Cardiac muscle cell (in vitro differentiated cells and primary cell): ENCODE measurements at regions not wholly inside any gene's neighbourhood (a gene's known extent, or its start where the extent isn't known, plus 50 kb on each side); places are given as distances from the start of the nearest gene placed in this dataset.

ENCODE experiments used
- DNase-seq, 2 donors: peaks; one replicate each; pipeline versions ENCODE4 v3.0.0 to v3.0.0-alpha.2; 2010 to 2017; ENCODE audit warnings: low read depth in 1 of 2, low spot score in 1 of 2
- H3K27ac ChIP-seq: fragments of 200-600 bp; sonication (generic); 2 replicates; pipeline ENCODE4 v1.5.1; 2016
- H3K27me3 ChIP-seq: fragments of 200-600 bp; sonication (generic); 2 replicates; pipeline ENCODE4 v1.6.0; 2016; ENCODE audit warnings: control low read depth
- H3K36me3 ChIP-seq: fragments of 200-600 bp; sonication (generic); 2 replicates; pipeline ENCODE4 v1.5.1; 2016; ENCODE audit warnings: control low read depth
- H3K4me1 ChIP-seq: fragments of 200-600 bp; sonication (generic); 2 replicates; pipeline ENCODE4 v1.8.1; 2017; ENCODE audit warnings: low read depth, mild to moderate bottlenecking, mixed run types
- H3K4me3 ChIP-seq: fragments of 200-600 bp; sonication (generic); 2 replicates; pipeline ENCODE4 v1.5.1; 2016; ENCODE audit warnings: mild to moderate bottlenecking
- H3K9me3 ChIP-seq: fragments of 200-600 bp; sonication (generic); 2 replicates; pipeline ENCODE4 v1.5.1; 2017; ENCODE audit warnings: low read depth, mild to moderate bottlenecking, control low read depth
- CTCF ChIP-seq: IDR thresholded peaks from 2 replicates; pipeline ENCODE4 v1.5.1; 2012; ENCODE audit warnings: low read depth, mild to moderate bottlenecking, low read length

GRCh38 chr14:101120641-101121507 is 217.4 kb upstream of the RTL1 start:
- no peak for TF ChIP-seq CTCF
- Histone ChIP-seq H3K27me3 (no peaks in the 10 kb centered on the region), H3K36me3 (no peaks in the 10 kb centered on the region), H3K4me3 (no peak overlapping the region), H3K27ac (no peak overlapping the region), H3K9me3 (no peaks in the 10 kb centered on the region), H3K4me1 (no peaks in the 10 kb centered on the region)
- no peak for DNase-seq

GRCh38 chr14:101121508-101122139 is 218.1 kb upstream of the RTL1 start:
- no peak for TF ChIP-seq CTCF
- Histone ChIP-seq H3K4me1 (no peaks in the 10 kb centered on the region), H3K27me3 (no peaks in the 10 kb centered on the region), H3K27ac (no peak overlapping the region), H3K9me3 (no peaks in the 10 kb centered on the region), H3K4me3 (no peak overlapping the region), H3K36me3 (no peaks in the 10 kb centered on the region)
- no peak for DNase-seq

- no peaks in the 10 kb centered on the region for H3K9me3 ChIP-seq
- no peaks in the 10 kb centered on the region for H3K27me3 ChIP-seq
- no peaks in the 10 kb centered on the region for H3K4me1 ChIP-seq
- DNase-seq = no peak
- no peak for TF ChIP-seq CTCF
- H3K4me3 ChIP-seq = no peak overlapping the region
- H3K36me3 ChIP-seq = no peaks in the 10 kb centered on the region
- no peak overlapping the region for H3K27ac ChIP-seq
These were observed 219.0 kb upstream of the RTL1 start for GRCh38 chr14:101122237-101123141.

- no peak for DNase-seq
- no peaks in the 10 kb centered on the region for H3K36me3 ChIP-seq
- H3K4me1 ChIP-seq = no peaks in the 10 kb centered on the region
- no peak overlapping the region for H3K27ac ChIP-seq
- TF ChIP-seq CTCF = no peak
- H3K4me3 ChIP-seq = no peak overlapping the region
- H3K27me3 ChIP-seq = no peaks in the 10 kb centered on the region
- H3K9me3 ChIP-seq = no peaks in the 10 kb centered on the region
These were observed 220.3 kb upstream of the RTL1 start for GRCh38 chr14:101123618-101124510.

GRCh38 chr14:101124815-101125214 is 221.3 kb upstream of the RTL1 start:
- no peak overlapping the region for H3K4me3 ChIP-seq
- H3K27ac ChIP-seq = no peak overlapping the region
- no peaks in the 10 kb centered on the region for H3K4me1 ChIP-seq
- no peaks in the 10 kb centered on the region for H3K9me3 ChIP-seq
- H3K36me3 ChIP-seq = no peaks in the 10 kb centered on the region
- DNase-seq = no peak
- no peaks in the 10 kb centered on the region for H3K27me3 ChIP-seq
- no peak for TF ChIP-seq CTCF
